Liver (tissue), 3 donors: ENCODE measurements at regions not wholly inside any gene's neighbourhood (a gene's known extent, or its start where the extent isn't known, plus 50 kb on each side); places are given as distances from the start of the nearest gene placed in this dataset.

Source experiments
- EGR1 ChIP-seq, 2 donors: IDR thresholded peaks; 2 replicates each; pipeline ENCODE4 v1.6.1; 2016 to 2018; ENCODE audit warnings: antibody characterized with exemption in 2 of 2, low read depth in 2 of 2
- FOXA1 ChIP-seq: IDR thresholded peaks from 2 replicates; pipeline ENCODE4 v1.6.1; 2016; ENCODE audit warnings: antibody characterized with exemption
- GABPA ChIP-seq, 2 donors: IDR thresholded peaks in 1 of 2; conservative IDR thresholded peaks in 1 of 2; 2 replicates each; pipeline ENCODE4 v1.6.1; 2016; ENCODE audit warnings: antibody characterized with exemption in 2 of 2, mild to moderate bottlenecking in 1 of 2, moderate library complexity in 1 of 2
- JUND ChIP-seq, 2 donors: IDR thresholded peaks; 2 replicates each; pipeline ENCODE4 v1.6.1; 2016; ENCODE audit warnings: antibody characterized with exemption in 2 of 2
- RAD21 ChIP-seq, 2 donors: IDR thresholded peaks; 2 replicates each; pipeline ENCODE4 v1.6.1; 2016; ENCODE audit warnings: antibody characterized with exemption in 2 of 2, mild to moderate bottlenecking in 2 of 2
- RXRA ChIP-seq, 2 donors: IDR thresholded peaks; 2 replicates each; pipeline ENCODE4 v1.6.1; 2017 to 2018; ENCODE audit warnings: antibody characterized with exemption in 2 of 2, mild to moderate bottlenecking in 1 of 2
- YY1 ChIP-seq: IDR thresholded peaks from 2 replicates; pipeline ENCODE4 v1.6.1; 2016; ENCODE audit warnings: antibody characterized with exemption, mild to moderate bottlenecking
- TF ChIP-seq, protein P1 (sequence below): fragments of 150-350 bp; IDR thresholded peaks from 2 replicates; pipeline ENCODE4 v1.5.1; 2017; ENCODE audit warnings: improper control_type of control experiment, low read depth, low read length; ENCODE audit not compliant: missing input control
- TF ChIP-seq, protein P2 (sequence below): IDR thresholded peaks from 2 replicates; pipeline ENCODE4 v1.6.1; 2016; ENCODE audit warnings: antibody characterized with exemption
- TF ChIP-seq, protein P3 (sequence below): IDR thresholded peaks from 2 replicates; pipeline ENCODE4 v1.6.1; 2016; ENCODE audit warnings: antibody characterized with exemption
- TF ChIP-seq, protein P4 (sequence below): IDR thresholded peaks from 2 replicates; pipeline ENCODE4 v1.6.1; 2016; ENCODE audit warnings: antibody characterized with exemption, mild to moderate bottlenecking
- TF ChIP-seq, protein P5 (sequence below): IDR thresholded peaks from 2 replicates; pipeline ENCODE4 v1.6.1; 2016; ENCODE audit warnings: antibody characterized with exemption
- donor health status: healthy.
- donor health status: healthy.

DNA sequence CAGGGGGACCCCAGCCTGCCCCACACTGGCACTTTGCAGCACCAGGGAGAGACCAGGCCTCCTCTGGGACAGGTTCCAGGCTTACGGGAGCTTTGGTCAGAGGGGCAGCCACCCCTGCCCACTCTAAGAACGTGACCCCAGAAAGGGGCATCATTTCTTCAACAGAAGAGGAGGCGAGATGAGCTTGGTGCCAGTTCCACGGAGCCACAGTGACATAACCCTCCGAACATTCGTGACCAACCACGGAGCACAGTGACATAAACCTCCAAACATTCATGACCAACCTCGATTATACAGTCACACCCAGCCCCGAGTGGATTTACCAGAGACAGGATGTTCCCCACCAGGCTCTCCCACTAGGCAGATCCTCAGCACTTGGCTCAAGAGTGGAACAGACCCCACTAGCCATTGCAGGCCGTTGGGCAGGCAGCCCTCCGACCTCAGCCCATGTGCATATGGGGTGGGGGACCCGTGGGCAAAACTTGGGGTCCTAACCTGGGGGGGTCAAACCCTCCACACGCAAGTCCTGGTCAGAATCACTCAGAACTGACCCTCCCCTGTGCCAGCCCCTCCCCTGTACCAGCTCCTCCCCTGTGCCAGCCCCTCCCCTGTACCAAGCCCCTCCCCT, 112.9 kb downstream of the METRNL start:
- TF ChIP-seq YY1 (no peak), RXRA (IDR thresholded peaks at IDR 0.05) (no peak), FOXA1 (no peak), JUND (IDR thresholded peaks at IDR 0.05) (no peak), GABPA (IDR thresholded peaks at IDR 0.05 in 1 of 2, conservative IDR thresholded peaks at IDR 0.05 in 1 of 2) (no peak), RAD21 (IDR thresholded peaks at IDR 0.05) (no peak), EGR1 (IDR thresholded peaks at IDR 0.05; ENCODE audit: low read depth in 2 of 2) (no peak)
- TF ChIP-seq, protein P1, sequence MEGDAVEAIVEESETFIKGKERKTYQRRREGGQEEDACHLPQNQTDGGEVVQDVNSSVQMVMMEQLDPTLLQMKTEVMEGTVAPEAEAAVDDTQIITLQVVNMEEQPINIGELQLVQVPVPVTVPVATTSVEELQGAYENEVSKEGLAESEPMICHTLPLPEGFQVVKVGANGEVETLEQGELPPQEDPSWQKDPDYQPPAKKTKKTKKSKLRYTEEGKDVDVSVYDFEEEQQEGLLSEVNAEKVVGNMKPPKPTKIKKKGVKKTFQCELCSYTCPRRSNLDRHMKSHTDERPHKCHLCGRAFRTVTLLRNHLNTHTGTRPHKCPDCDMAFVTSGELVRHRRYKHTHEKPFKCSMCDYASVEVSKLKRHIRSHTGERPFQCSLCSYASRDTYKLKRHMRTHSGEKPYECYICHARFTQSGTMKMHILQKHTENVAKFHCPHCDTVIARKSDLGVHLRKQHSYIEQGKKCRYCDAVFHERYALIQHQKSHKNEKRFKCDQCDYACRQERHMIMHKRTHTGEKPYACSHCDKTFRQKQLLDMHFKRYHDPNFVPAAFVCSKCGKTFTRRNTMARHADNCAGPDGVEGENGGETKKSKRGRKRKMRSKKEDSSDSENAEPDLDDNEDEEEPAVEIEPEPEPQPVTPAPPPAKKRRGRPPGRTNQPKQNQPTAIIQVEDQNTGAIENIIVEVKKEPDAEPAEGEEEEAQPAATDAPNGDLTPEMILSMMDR: no peak
- TF ChIP-seq, protein P2, sequence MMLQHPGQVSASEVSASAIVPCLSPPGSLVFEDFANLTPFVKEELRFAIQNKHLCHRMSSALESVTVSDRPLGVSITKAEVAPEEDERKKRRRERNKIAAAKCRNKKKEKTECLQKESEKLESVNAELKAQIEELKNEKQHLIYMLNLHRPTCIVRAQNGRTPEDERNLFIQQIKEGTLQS: no peak
- TF ChIP-seq, protein P3, sequence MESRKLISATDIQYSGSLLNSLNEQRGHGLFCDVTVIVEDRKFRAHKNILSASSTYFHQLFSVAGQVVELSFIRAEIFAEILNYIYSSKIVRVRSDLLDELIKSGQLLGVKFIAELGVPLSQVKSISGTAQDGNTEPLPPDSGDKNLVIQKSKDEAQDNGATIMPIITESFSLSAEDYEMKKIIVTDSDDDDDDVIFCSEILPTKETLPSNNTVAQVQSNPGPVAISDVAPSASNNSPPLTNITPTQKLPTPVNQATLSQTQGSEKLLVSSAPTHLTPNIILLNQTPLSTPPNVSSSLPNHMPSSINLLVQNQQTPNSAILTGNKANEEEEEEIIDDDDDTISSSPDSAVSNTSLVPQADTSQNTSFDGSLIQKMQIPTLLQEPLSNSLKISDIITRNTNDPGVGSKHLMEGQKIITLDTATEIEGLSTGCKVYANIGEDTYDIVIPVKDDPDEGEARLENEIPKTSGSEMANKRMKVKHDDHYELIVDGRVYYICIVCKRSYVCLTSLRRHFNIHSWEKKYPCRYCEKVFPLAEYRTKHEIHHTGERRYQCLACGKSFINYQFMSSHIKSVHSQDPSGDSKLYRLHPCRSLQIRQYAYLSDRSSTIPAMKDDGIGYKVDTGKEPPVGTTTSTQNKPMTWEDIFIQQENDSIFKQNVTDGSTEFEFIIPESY: no peak
- TF ChIP-seq, protein P4, sequence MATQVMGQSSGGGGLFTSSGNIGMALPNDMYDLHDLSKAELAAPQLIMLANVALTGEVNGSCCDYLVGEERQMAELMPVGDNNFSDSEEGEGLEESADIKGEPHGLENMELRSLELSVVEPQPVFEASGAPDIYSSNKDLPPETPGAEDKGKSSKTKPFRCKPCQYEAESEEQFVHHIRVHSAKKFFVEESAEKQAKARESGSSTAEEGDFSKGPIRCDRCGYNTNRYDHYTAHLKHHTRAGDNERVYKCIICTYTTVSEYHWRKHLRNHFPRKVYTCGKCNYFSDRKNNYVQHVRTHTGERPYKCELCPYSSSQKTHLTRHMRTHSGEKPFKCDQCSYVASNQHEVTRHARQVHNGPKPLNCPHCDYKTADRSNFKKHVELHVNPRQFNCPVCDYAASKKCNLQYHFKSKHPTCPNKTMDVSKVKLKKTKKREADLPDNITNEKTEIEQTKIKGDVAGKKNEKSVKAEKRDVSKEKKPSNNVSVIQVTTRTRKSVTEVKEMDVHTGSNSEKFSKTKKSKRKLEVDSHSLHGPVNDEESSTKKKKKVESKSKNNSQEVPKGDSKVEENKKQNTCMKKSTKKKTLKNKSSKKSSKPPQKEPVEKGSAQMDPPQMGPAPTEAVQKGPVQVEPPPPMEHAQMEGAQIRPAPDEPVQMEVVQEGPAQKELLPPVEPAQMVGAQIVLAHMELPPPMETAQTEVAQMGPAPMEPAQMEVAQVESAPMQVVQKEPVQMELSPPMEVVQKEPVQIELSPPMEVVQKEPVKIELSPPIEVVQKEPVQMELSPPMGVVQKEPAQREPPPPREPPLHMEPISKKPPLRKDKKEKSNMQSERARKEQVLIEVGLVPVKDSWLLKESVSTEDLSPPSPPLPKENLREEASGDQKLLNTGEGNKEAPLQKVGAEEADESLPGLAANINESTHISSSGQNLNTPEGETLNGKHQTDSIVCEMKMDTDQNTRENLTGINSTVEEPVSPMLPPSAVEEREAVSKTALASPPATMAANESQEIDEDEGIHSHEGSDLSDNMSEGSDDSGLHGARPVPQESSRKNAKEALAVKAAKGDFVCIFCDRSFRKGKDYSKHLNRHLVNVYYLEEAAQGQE: no peak
- TF ChIP-seq, protein P5, sequence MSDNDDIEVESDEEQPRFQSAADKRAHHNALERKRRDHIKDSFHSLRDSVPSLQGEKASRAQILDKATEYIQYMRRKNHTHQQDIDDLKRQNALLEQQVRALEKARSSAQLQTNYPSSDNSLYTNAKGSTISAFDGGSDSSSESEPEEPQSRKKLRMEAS: no peak
